Osteoblast (primary cell): ENCODE measurements at regions not wholly inside any gene's neighbourhood (a gene's known extent, or its start where the extent isn't known, plus 50 kb on each side); places are given as distances from the start of the nearest gene placed in this dataset.

ENCODE experiments used
- DNase-seq: peaks from one replicate; pipeline ENCODE4 v3.0.0; 2011; ENCODE audit warnings: low spot score, mixed read lengths; ENCODE audit not compliant: insufficient read length; ENCODE audit errors: missing footprints
- H2AFZ ChIP-seq: 2 replicates; pipeline ENCODE4 v1.6.0; 2011; ENCODE audit warnings: mild to moderate bottlenecking, low read length
- H3K27ac ChIP-seq: 2 replicates; pipeline ENCODE4 v1.5.1; 2011; ENCODE audit warnings: mild to moderate bottlenecking, low read depth, low read length, moderate library complexity
- H3K27me3 ChIP-seq: 2 replicates; pipeline ENCODE4 v1.6.0; 2012; ENCODE audit warnings: mild to moderate bottlenecking, control low read depth, inconsistent platforms, low read length, moderate library complexity; ENCODE audit not compliant: insufficient read depth
- H3K36me3 ChIP-seq: 2 replicates; pipeline ENCODE4 v1.5.1; 2011; ENCODE audit warnings: mild to moderate bottlenecking, low read length, control low read depth, moderate library complexity; ENCODE audit not compliant: insufficient read depth
- H3K4me1 ChIP-seq: 2 replicates; pipeline ENCODE4 v1.5.1; 2011; ENCODE audit warnings: mild to moderate bottlenecking, low read length, control low read depth, moderate library complexity; ENCODE audit not compliant: insufficient read depth
- H3K4me2 ChIP-seq: 2 replicates; pipeline ENCODE4 v1.6.0; 2011; ENCODE audit warnings: mild to moderate bottlenecking, low read length; ENCODE audit not compliant: insufficient read depth
- H3K4me3 ChIP-seq: fragments of 200-600 bp; sonication (generic); 3 replicates; pipeline ENCODE4 v1.5.1; 2012; ENCODE audit warnings: mild to moderate bottlenecking, low read length, inconsistent platforms; ENCODE audit not compliant: insufficient read depth
- H3K79me2 ChIP-seq: 2 replicates; pipeline ENCODE4 v1.6.0; 2012; ENCODE audit warnings: mild to moderate bottlenecking, low read length, control low read depth, inconsistent platforms; ENCODE audit not compliant: insufficient read depth
- H3K9me3 ChIP-seq: 2 replicates; pipeline ENCODE4 v1.5.1; 2011; ENCODE audit warnings: low read depth, low read length, control low read depth
- H4K20me1 ChIP-seq: 2 replicates; pipeline ENCODE4 v1.6.0; 2012; ENCODE audit warnings: mild to moderate bottlenecking, low read length, control low read depth; ENCODE audit not compliant: insufficient read depth
- TF ChIP-seq, protein P1 (sequence below): IDR thresholded peaks from 2 replicates; pipeline ENCODE4 v1.5.1; 2011; ENCODE audit warnings: mild to moderate bottlenecking, low read depth, low read length, moderate library complexity; ENCODE audit errors: extremely low read depth

GRCh38 chr3:126261037-126261436 lies 80.7 kb upstream of the ALDH1L1 start:
- Histone ChIP-seq H3K4me3 (no peak overlapping the region), H3K27ac (no peak overlapping the region), H2AFZ (peak overlapping the region; percentile 62), H3K4me1 (peaks cover 7% of the 10 kb centered on the region), H3K36me3 (no peaks in the 10 kb centered on the region), H3K79me2 (no peaks in the 10 kb centered on the region), H3K4me2 (no peak overlapping the region), H4K20me1 (no peaks in the 10 kb centered on the region), H3K27me3 (no peaks in the 10 kb centered on the region), H3K9me3 (no peaks in the 10 kb centered on the region)
- TF ChIP-seq, protein P1, sequence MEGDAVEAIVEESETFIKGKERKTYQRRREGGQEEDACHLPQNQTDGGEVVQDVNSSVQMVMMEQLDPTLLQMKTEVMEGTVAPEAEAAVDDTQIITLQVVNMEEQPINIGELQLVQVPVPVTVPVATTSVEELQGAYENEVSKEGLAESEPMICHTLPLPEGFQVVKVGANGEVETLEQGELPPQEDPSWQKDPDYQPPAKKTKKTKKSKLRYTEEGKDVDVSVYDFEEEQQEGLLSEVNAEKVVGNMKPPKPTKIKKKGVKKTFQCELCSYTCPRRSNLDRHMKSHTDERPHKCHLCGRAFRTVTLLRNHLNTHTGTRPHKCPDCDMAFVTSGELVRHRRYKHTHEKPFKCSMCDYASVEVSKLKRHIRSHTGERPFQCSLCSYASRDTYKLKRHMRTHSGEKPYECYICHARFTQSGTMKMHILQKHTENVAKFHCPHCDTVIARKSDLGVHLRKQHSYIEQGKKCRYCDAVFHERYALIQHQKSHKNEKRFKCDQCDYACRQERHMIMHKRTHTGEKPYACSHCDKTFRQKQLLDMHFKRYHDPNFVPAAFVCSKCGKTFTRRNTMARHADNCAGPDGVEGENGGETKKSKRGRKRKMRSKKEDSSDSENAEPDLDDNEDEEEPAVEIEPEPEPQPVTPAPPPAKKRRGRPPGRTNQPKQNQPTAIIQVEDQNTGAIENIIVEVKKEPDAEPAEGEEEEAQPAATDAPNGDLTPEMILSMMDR = no peak
- peak; percentile 74 for DNase-seq

DNA sequence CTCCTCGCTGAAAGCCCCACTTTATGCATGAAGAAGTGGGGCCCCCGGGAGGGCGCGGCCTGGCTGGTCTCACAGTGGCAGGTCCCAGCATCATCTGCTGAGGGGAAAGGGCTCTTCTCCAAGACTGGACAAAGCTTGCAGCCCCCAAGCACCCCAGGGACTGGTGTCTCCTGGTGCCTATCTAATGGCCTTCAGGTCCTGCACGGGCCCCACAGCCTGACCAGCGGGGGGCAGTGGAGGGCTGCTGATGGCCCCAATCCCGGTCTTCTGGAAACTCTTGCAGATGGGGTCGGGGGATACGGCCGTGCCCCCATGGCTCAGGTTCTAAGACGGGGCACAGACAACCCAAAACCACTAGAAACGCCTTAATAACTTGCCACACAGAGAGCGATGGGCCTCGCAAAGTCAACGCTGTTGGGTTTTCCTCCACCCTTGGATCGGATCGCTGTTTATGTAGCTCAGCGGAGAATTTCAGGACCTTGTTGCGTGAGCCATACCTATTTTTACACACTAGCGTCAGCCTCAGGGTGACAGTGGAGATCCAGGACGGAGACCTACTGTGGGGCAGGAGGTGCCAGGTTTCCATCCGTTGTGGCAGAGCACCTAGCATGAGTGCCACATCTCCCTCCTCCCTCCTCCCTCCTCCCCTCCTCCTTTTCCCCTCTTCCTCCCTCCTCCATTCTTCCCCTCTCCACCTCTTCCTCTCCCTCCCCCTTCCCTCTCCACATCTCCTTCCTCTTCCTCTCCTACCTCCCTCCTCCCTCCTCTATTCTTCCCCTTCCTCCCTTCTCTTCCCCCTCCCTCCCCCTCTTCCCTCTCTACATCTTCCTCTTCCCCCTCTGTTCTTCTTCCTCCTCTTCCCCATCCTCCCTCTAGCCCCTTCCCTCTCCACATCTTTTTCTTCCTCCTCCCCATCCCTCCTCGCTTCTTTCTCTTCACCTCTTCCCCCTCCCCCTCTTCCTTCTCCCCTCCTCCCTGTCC lies 79.3 kb upstream of the ALDH1L1 start:
- Histone ChIP-seq H3K36me3 (no peaks in the 10 kb centered on the region), H3K4me3 (peak overlapping the region; percentile 71), H3K4me2 (peak overlapping the region; percentile 97), H4K20me1 (no peaks in the 10 kb centered on the region), H3K79me2 (no peaks in the 10 kb centered on the region), H3K4me1 (peaks cover 7% of the 10 kb centered on the region), H3K27me3 (no peaks in the 10 kb centered on the region), H3K27ac (no peak overlapping the region), H2AFZ (peak overlapping the region; percentile 93), H3K9me3 (no peaks in the 10 kb centered on the region)
- TF ChIP-seq, protein P1 = peak; percentile 80
- peak; percentile 87 for DNase-seq

DNA sequence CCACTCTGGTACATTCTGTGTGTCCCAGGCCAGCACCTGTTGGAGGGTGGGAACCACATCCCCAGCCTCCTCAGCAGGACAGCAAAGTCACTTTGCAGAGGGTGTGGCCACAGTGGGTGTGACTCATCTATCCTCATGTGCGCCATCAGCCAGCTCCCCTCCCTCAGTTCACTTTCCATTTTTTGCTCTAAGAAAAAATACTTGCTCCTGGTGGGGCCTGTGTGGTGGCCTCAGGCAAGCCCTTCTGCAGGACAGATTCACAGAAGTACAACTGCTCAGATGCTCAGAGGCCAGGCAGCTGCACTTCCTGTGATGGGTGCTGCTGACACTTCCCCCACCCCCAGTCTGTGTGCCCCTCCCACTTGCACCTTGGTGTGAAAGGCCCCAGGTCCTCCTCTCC lies 78.3 kb upstream of the ALDH1L1 start:
- Histone ChIP-seq H3K9me3 (no peaks in the 10 kb centered on the region), H3K36me3 (no peaks in the 10 kb centered on the region), H3K27ac (no peak overlapping the region), H3K79me2 (no peaks in the 10 kb centered on the region), H3K27me3 (no peaks in the 10 kb centered on the region), H4K20me1 (no peaks in the 10 kb centered on the region), H3K4me2 (no peak overlapping the region), H3K4me1 (peaks cover 7% of the 10 kb centered on the region), H3K4me3 (no peak overlapping the region), H2AFZ (no peak overlapping the region)
- TF ChIP-seq, protein P1 = no peak
- DNase-seq = peak; percentile 10

DNA sequence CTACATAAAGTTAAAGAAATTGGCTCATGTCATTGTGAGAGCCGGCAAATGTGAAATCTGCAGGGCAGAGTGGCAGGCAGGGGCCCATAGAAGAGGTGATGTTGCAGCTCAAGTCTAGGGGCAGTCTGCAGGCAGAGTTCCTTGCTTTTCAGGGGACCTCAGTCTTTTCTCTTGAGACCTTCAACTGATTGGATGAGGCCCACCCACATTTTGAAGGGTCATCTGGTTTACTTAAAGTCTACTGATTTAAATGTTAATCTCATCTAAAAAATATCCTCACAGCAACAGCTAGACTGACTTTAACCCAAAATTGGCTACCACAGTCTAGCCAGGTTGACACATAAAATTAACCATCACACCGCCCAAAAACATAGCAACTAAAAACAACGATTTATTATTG lies 77.6 kb upstream of the ALDH1L1 start:
- H3K79me2 ChIP-seq = no peaks in the 10 kb centered on the region
- no peak overlapping the region for H2AFZ ChIP-seq
- H4K20me1 ChIP-seq = no peaks in the 10 kb centered on the region
- H3K4me2 ChIP-seq = no peak overlapping the region
- H3K27ac ChIP-seq = no peak overlapping the region
- no peak overlapping the region for H3K4me3 ChIP-seq
- TF ChIP-seq, protein P1 = no peak
- no peaks in the 10 kb centered on the region for H3K9me3 ChIP-seq
- H3K4me1 ChIP-seq = peaks cover 7% of the 10 kb centered on the region
- no peaks in the 10 kb centered on the region for H3K36me3 ChIP-seq
- DNase-seq = no peak
- no peaks in the 10 kb centered on the region for H3K27me3 ChIP-seq
